GM12864 (cell line): ENCODE measurements at regions not wholly inside any gene's neighbourhood (a gene's known extent, or its start where the extent isn't known, plus 50 kb on each side); places are given as distances from the start of the nearest gene placed in this dataset.

ENCODE experiments used
- DNase-seq: peaks from one replicate; pipeline ENCODE4 v3.0.0-alpha.2; 2011; ENCODE audit warnings: low read depth
- H3K4me3 ChIP-seq: 2 replicates; pipeline ENCODE4 v1.5.1; 2011; ENCODE audit warnings: mild to moderate bottlenecking, low read depth, low read length, control low read depth
- TF ChIP-seq, protein P1 (sequence below): IDR thresholded peaks from 2 replicates; pipeline ENCODE4 v1.5.1; 2011; ENCODE audit warnings: low read depth, mild to moderate bottlenecking, moderate library complexity, low read length, control low read depth, inconsistent platforms; ENCODE audit errors: missing control alignments

GRCh38 chr9:110073356-110073905 lies 134.5 kb downstream of the C9orf152 start:
- no peak for DNase-seq
- TF ChIP-seq, protein P1, sequence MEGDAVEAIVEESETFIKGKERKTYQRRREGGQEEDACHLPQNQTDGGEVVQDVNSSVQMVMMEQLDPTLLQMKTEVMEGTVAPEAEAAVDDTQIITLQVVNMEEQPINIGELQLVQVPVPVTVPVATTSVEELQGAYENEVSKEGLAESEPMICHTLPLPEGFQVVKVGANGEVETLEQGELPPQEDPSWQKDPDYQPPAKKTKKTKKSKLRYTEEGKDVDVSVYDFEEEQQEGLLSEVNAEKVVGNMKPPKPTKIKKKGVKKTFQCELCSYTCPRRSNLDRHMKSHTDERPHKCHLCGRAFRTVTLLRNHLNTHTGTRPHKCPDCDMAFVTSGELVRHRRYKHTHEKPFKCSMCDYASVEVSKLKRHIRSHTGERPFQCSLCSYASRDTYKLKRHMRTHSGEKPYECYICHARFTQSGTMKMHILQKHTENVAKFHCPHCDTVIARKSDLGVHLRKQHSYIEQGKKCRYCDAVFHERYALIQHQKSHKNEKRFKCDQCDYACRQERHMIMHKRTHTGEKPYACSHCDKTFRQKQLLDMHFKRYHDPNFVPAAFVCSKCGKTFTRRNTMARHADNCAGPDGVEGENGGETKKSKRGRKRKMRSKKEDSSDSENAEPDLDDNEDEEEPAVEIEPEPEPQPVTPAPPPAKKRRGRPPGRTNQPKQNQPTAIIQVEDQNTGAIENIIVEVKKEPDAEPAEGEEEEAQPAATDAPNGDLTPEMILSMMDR, result no peak
- H3K4me3 ChIP-seq, result no peak overlapping the region

DNA sequence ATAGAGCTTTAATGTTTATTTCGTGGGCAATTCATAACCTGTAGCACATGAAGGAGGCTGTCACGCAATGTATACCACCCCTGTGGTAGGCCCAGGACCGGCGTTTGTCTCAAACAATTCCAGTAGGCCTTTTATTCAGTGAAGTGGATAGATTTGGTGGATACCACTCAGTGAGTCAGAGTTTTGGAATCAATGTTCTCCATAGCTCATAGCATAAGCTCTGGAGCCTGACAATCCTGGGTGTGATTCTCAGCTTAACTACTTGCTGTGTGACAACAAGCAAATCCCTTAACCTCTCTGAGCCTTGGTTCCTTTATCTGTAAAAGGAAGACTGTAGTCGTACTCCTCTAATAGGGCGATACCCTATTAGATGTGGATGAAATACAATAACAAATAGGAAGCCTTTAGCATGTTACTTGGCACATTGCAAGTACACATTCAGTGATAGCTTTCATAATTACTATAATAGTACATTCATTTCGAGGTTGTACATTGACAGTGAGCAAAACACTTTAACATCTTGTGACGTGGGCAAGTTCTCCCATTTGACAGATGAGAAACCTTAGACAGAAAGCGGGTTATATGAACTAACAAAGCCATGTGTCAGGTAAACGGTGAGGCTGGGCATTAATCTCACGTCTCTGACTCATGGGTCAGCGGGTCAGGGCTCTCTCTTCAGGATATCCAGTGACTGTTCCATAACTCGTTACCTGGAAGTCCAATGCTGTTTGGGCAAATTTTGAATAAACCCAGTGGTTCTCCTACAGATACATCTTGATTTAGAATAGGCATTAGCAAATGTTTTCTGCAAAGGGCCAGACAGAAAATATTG lies 130.8 kb downstream of the C9orf152 start:
- TF ChIP-seq, protein P1, result no peak
- no peak overlapping the region for H3K4me3 ChIP-seq
- no peak for DNase-seq

- DNase-seq, result no peak
- TF ChIP-seq, protein P1, result no peak
- H3K4me3 ChIP-seq, result no peak overlapping the region
Measured at GRCh38 chr9:110077925-110078324, 130.0 kb downstream of the C9orf152 start.

GRCh38 chr9:110078604-110079003 lies 129.4 kb downstream of the C9orf152 start:
- no peak for DNase-seq
- H3K4me3 ChIP-seq, result no peak overlapping the region
- TF ChIP-seq, protein P1, result no peak

DNA sequence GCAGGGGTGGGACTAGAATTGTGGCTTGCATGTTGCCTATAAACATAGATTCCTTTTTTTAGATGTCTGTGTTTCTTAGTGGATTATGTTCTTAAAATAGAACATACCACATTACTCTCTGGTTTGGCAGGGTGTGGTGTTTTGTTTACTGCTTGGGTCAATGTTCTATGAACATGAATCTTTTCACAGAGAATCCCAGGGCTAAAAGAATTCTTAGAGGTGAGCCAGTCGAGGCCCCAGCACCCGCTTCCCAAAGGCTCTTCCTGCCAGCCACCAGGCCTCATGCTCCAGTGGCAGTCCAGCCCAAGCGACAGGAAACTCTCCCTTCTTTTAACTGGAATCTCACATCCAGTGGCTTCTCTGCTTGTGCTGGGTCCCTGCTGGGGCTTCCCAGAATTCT lies 126.6 kb downstream of the C9orf152 start:
- TF ChIP-seq, protein P1, result no peak
- no peak overlapping the region for H3K4me3 ChIP-seq
- no peak for DNase-seq

GRCh38 chr9:110083866-110084265 lies 124.1 kb downstream of the C9orf152 start:
- H3K4me3 ChIP-seq, result no peak overlapping the region
- DNase-seq, result no peak
- TF ChIP-seq, protein P1, result no peak
